OCI-LY7 (cell line): ENCODE measurements at regions not wholly inside any gene's neighbourhood (a gene's known extent, or its start where the extent isn't known, plus 50 kb on each side); places are given as distances from the start of the nearest gene placed in this dataset.
A peak's percentile ranks its signal among the peaks of the same experiment; 100 is the strongest.

ENCODE experiments used
- CTCF ChIP-seq: fragments of 200-600 bp; sonication (generic); conservative IDR thresholded peaks from 2 replicates; pipeline ENCODE4 v1.5.1; 2014; ENCODE audit warnings: mild to moderate bottlenecking, antibody characterized with exemption, low read length, moderate library complexity, mixed read lengths
- EZH2phosphoT487 ChIP-seq: fragments of 200-600 bp; sonication (generic); IDR thresholded peaks from 2 replicates; pipeline ENCODE4 v1.6.1; 2018; ENCODE audit warnings: low read depth, borderline replicate concordance, mild to moderate bottlenecking, mixed run types, antibody characterized with exemption, low read length, moderate library complexity, mixed read lengths

GRCh38 chr5:97534166-97534565 lies 351.1 kb upstream of the RIOK2 start:
- peak; percentile 79 for TF ChIP-seq CTCF
- TF ChIP-seq EZH2phosphoT487: no peak
